Fibroblast of villous mesenchyme (primary cell): ENCODE measurements at regions not wholly inside any gene's neighbourhood (a gene's known extent, or its start where the extent isn't known, plus 50 kb on each side); places are given as distances from the start of the nearest gene placed in this dataset.

ENCODE experiments used
- DNase-seq: peaks from one replicate; pipeline ENCODE4 v3.0.0-alpha.2; 2010; ENCODE audit warnings: low read depth
- H3K4me3 ChIP-seq: 2 replicates; pipeline ENCODE4 v1.5.1; 2011; ENCODE audit warnings: low read depth, mild to moderate bottlenecking, low read length
- CTCF ChIP-seq: IDR thresholded peaks from 2 replicates; pipeline ENCODE4 v1.5.1; 2012; ENCODE audit warnings: low read depth, mild to moderate bottlenecking, low read length; ENCODE audit not compliant: insufficient read depth

GRCh38 chr5:74403771-74404170, 236.8 kb downstream of the ENC1 start:
- DNase-seq = no peak
- no peak for TF ChIP-seq CTCF
- no peak overlapping the region for H3K4me3 ChIP-seq

GRCh38 chr5:74402553-74402952, 238.0 kb downstream of the ENC1 start:
- no peak for TF ChIP-seq CTCF
- DNase-seq = no peak
- no peak overlapping the region for H3K4me3 ChIP-seq

GRCh38 chr5:74401946-74402320, 238.6 kb downstream of the ENC1 start:
- DNase-seq = no peak
- no peak overlapping the region for H3K4me3 ChIP-seq
- no peak for TF ChIP-seq CTCF

GRCh38 chr5:74401281-74401945, 239.1 kb downstream of the ENC1 start:
- no peak for TF ChIP-seq CTCF
- H3K4me3 ChIP-seq = no peak overlapping the region
- DNase-seq = no peak

GRCh38 chr5:74400067-74400466, 240.5 kb downstream of the ENC1 start:
- no peak for TF ChIP-seq CTCF
- DNase-seq = no peak
- no peak overlapping the region for H3K4me3 ChIP-seq

GRCh38 chr5:74396913-74397622, 243.5 kb downstream of the ENC1 start:
- H3K4me3 ChIP-seq = no peak overlapping the region
- no peak for DNase-seq
- TF ChIP-seq CTCF = no peak
